Erythroblast (primary cell): ENCODE measurements at regions not wholly inside any gene's neighbourhood (a gene's known extent, or its start where the extent isn't known, plus 50 kb on each side); places are given as distances from the start of the nearest gene placed in this dataset.

ENCODE experiments used
- GATA1 ChIP-seq: IDR thresholded peaks from 2 replicates; pipeline ENCODE4 v1.6.1; 2011; ENCODE audit warnings: low read depth, mild to moderate bottlenecking, control low read depth, low read length, moderate library complexity
- POLR2A ChIP-seq: IDR thresholded peaks from 2 replicates; pipeline ENCODE4 v1.6.1; 2011; ENCODE audit warnings: mild to moderate bottlenecking, low read length

GRCh38 chr3:31346542-31346979, 186.2 kb upstream of the STT3B start:
- TF ChIP-seq POLR2A (no peak), GATA1 (no peak)
